ENCODE measurements at regions not wholly inside any gene's neighbourhood (a gene's known extent, or its start where the extent isn't known, plus 50 kb on each side); places are given as distances from the start of the nearest gene placed in this dataset.

- Histone ChIP-seq H3K36me3 (ENCODE audit: control insufficient read depth, insufficient read depth, low read length) (no peaks in the 10 kb centered on the region), H3K27me3 (replicated peaks; ENCODE audit: control insufficient read depth, insufficient read depth, low read length) (no peaks in the 10 kb centered on the region), H3K4me1 (no peaks in the 10 kb centered on the region), H3K9me3 (no peaks in the 10 kb centered on the region), H3K4me3 (ENCODE audit: low read depth, low read length) (no peak overlapping the region)
- no peak overlapping the region for H3K27ac Mint-ChIP-seq (ENCODE audit: unreplicated experiment)
- ChIA-PET POLR2A (no interaction called here), CTCF (no interaction called here)
- no peak for DNase-seq
- H3K9me3 Mint-ChIP-seq (ENCODE audit: unreplicated experiment): no peaks in the 10 kb centered on the region
- H3K36me3 Mint-ChIP-seq (ENCODE audit: insufficient read depth, unreplicated experiment): no peaks in the 10 kb centered on the region
- no peak overlapping the region for H3K4me3 Mint-ChIP-seq (ENCODE audit: unreplicated experiment)
- H3K4me1 Mint-ChIP-seq (ENCODE audit: low read depth, unreplicated experiment): no peaks in the 10 kb centered on the region
- no peak for TF ChIP-seq CTCF (IDR thresholded peaks at IDR 0.05; ENCODE audit: insufficient read depth in 1 of 2, low read depth in 1 of 2, low read length in 1 of 2, severe bottlenecking in 1 of 2, unreplicated experiment in 1 of 2)
- BruUV-seq (replicated peaks): no TSS peak
- intact Hi-C loops (cut with micrococcal nuclease; ENCODE audit: unreplicated experiment): no loop called here
- H3K27me3 Mint-ChIP-seq (ENCODE audit: insufficient read depth, unreplicated experiment): peaks cover 13% of the 10 kb centered on the region
These were observed 550.7 kb downstream of the PTPRU start for GRCh38 chr1:29786791-29787732.

GRCh38 chr1:29786195-29786594 is 549.9 kb downstream of the PTPRU start:
- POLR2A ChIA-PET: no interaction called here
- BruUV-seq (replicated peaks): no TSS peak
- CTCF ChIA-PET: no interaction called here

GRCh38 chr1:29785554-29785953 is 549.2 kb downstream of the PTPRU start:
- BruUV-seq (replicated peaks): no TSS peak
- no peaks in the 10 kb centered on the region for H3K4me1 Mint-ChIP-seq (ENCODE audit: low read depth, unreplicated experiment)
- Histone ChIP-seq H3K36me3 (ENCODE audit: control insufficient read depth, insufficient read depth, low read length) (no peaks in the 10 kb centered on the region), H3K27me3 (replicated peaks; ENCODE audit: control insufficient read depth, insufficient read depth, low read length) (no peaks in the 10 kb centered on the region), H3K4me3 (ENCODE audit: low read depth, low read length) (no peak overlapping the region), H3K4me1 (no peaks in the 10 kb centered on the region), H3K9me3 (no peaks in the 10 kb centered on the region)
- no peak for TF ChIP-seq CTCF (IDR thresholded peaks at IDR 0.05; ENCODE audit: insufficient read depth in 1 of 2, low read depth in 1 of 2, low read length in 1 of 2, severe bottlenecking in 1 of 2, unreplicated experiment in 1 of 2)
- POLR2A ChIA-PET: no interaction called here
- intact Hi-C loops (cut with micrococcal nuclease; ENCODE audit: unreplicated experiment): no loop called here
- peaks cover 18% of the 10 kb centered on the region for H3K27me3 Mint-ChIP-seq (ENCODE audit: insufficient read depth, unreplicated experiment)
- no peaks in the 10 kb centered on the region for H3K36me3 Mint-ChIP-seq (ENCODE audit: insufficient read depth, unreplicated experiment)
- H3K9me3 Mint-ChIP-seq (ENCODE audit: unreplicated experiment): no peaks in the 10 kb centered on the region
- H3K27ac Mint-ChIP-seq (ENCODE audit: unreplicated experiment): no peak overlapping the region
- CTCF ChIA-PET: no interaction called here
- no peak for DNase-seq
- H3K4me3 Mint-ChIP-seq (ENCODE audit: unreplicated experiment): no peak overlapping the region

More at GRCh38 chr1:29786195-29786594, 549.9 kb downstream of the PTPRU start:
- H3K36me3 Mint-ChIP-seq (ENCODE audit: insufficient read depth, unreplicated experiment): no peaks in the 10 kb centered on the region
- no peak for DNase-seq
- H3K9me3 Mint-ChIP-seq (ENCODE audit: unreplicated experiment): no peaks in the 10 kb centered on the region
- peaks cover 16% of the 10 kb centered on the region for H3K27me3 Mint-ChIP-seq (ENCODE audit: insufficient read depth, unreplicated experiment)
- no peak for TF ChIP-seq CTCF (IDR thresholded peaks at IDR 0.05; ENCODE audit: insufficient read depth in 1 of 2, low read depth in 1 of 2, low read length in 1 of 2, severe bottlenecking in 1 of 2, unreplicated experiment in 1 of 2)
- H3K27ac Mint-ChIP-seq (ENCODE audit: unreplicated experiment): no peak overlapping the region
- H3K4me3 ChIP-seq (ENCODE audit: low read depth, low read length): no peak overlapping the region
- intact Hi-C loops (cut with micrococcal nuclease; ENCODE audit: unreplicated experiment): no loop called here
- H3K4me3 Mint-ChIP-seq (ENCODE audit: unreplicated experiment): no peak overlapping the region
- H3K4me1 ChIP-seq: no peaks in the 10 kb centered on the region
- H3K27me3 ChIP-seq (replicated peaks; ENCODE audit: control insufficient read depth, insufficient read depth, low read length): no peaks in the 10 kb centered on the region
- H3K36me3 ChIP-seq (ENCODE audit: control insufficient read depth, insufficient read depth, low read length): no peaks in the 10 kb centered on the region
- no peaks in the 10 kb centered on the region for H3K4me1 Mint-ChIP-seq (ENCODE audit: low read depth, unreplicated experiment)
- H3K9me3 ChIP-seq: no peaks in the 10 kb centered on the region
